GM23338 (cell line): ENCODE measurements at regions not wholly inside any gene's neighbourhood (a gene's known extent, or its start where the extent isn't known, plus 50 kb on each side); places are given as distances from the start of the nearest gene placed in this dataset.

Experiments used
- EZH2 ChIP-seq: fragments of 200-600 bp; sonication (generic); IDR thresholded peaks from one replicate; pipeline ENCODE4 v1.8.0; 2017; ENCODE audit warnings: antibody characterized with exemption, mild to moderate bottlenecking, low read depth; ENCODE audit not compliant: unreplicated experiment
- NANOG ChIP-seq: IDR thresholded peaks from 2 replicates; pipeline ENCODE4 v1.6.1; 2016; ENCODE audit warnings: antibody characterized with exemption, borderline replicate concordance
- POLR2AphosphoS5 ChIP-seq: IDR thresholded peaks from 2 replicates; pipeline ENCODE4 v1.6.1; 2016; ENCODE audit warnings: antibody characterized with exemption, low read depth
- TF ChIP-seq, protein P1 (sequence below), 2 experiments: fragments of 200-600 bp in 1 of 2; sonication (generic) in 1 of 2; conservative IDR thresholded peaks; 2 replicates each; pipeline versions ENCODE4 v1.5.1 to v1.6.1; 2016 to 2017; ENCODE audit warnings: antibody characterized with exemption in 2 of 2, low read depth in 2 of 2, mild to moderate bottlenecking in 2 of 2, moderate library complexity in 1 of 2

DNA sequence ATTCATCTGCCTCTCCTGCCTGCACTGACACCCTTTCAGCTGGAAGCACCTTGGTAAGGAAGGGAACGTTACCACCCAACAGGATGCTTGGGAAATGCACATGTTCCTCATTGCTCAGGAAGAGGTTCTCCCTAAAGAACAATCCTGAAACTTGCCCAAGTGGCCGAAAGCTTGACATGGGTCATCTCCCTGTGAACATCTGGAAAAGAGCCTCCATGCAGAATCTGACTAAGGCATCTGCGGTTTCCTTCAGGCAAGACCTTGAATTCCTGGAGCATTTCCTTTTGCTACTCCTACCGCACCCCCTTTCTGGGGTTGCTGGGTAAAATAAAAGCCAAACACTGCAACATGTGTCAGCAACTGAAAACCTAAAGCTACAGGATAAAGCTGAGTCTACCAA is 68.7 kb upstream of the SNRK start:
- TF ChIP-seq, protein P1, sequence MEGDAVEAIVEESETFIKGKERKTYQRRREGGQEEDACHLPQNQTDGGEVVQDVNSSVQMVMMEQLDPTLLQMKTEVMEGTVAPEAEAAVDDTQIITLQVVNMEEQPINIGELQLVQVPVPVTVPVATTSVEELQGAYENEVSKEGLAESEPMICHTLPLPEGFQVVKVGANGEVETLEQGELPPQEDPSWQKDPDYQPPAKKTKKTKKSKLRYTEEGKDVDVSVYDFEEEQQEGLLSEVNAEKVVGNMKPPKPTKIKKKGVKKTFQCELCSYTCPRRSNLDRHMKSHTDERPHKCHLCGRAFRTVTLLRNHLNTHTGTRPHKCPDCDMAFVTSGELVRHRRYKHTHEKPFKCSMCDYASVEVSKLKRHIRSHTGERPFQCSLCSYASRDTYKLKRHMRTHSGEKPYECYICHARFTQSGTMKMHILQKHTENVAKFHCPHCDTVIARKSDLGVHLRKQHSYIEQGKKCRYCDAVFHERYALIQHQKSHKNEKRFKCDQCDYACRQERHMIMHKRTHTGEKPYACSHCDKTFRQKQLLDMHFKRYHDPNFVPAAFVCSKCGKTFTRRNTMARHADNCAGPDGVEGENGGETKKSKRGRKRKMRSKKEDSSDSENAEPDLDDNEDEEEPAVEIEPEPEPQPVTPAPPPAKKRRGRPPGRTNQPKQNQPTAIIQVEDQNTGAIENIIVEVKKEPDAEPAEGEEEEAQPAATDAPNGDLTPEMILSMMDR (conservative IDR thresholded peaks at IDR 0.05; ENCODE audit: low read depth in 2 of 2) = no peak
- TF ChIP-seq NANOG = no peak
- no peak for TF ChIP-seq POLR2AphosphoS5
- TF ChIP-seq EZH2 = no peak
